Activated CD4-positive, alpha-beta T cell treated with anti-CD3 and anti-CD28 coated beads, Interleukin-2, amount 10 ng/mL, durations not matched to agents 7 days and 5 days (primary cell): ENCODE measurements at regions not wholly inside any gene's neighbourhood (a gene's known extent, or its start where the extent isn't known, plus 50 kb on each side); places are given as distances from the start of the nearest gene placed in this dataset.
"Not testable (repeated sequence)": the region's sequence is repeated elsewhere in the genome, so short reads cannot be mapped to it uniquely, and the experiment has no call there.

ENCODE experiments used
- CTCF ChIA-PET: fragments of 350-600 bp; sonication (Branson Sonifier 250); formaldehyde crosslinking; loops from one replicate; lab custom pipeline; 2021; ENCODE audit warnings: antibody characterized with exemption; lab: Charles Lee
- POLR2A ChIA-PET: fragments of 350-600 bp; sonication (Branson Sonifier 250); formaldehyde crosslinking; loops from one replicate; lab custom pipeline; 2021; ENCODE audit warnings: antibody characterized with exemption; lab: Charles Lee
- DNase-seq: peaks from one replicate; pipeline ENCODE4 v3.0.0-alpha.2; 2020
- H3K27ac Mint-ChIP-seq: one replicate; pipeline ENCODE4 v1.8.0; 2021; ENCODE audit warnings: mild to moderate bottlenecking, moderate library complexity, mixed read lengths
- H3K27me3 Mint-ChIP-seq: one replicate; pipeline ENCODE4 v1.8.0; 2021; ENCODE audit warnings: mixed read lengths
- H3K36me3 Mint-ChIP-seq: one replicate; pipeline ENCODE4 v1.8.0; 2021; ENCODE audit warnings: low read depth, mixed read lengths
- H3K4me1 Mint-ChIP-seq: one replicate; pipeline ENCODE4 v1.8.0; 2021; ENCODE audit warnings: mixed read lengths
- H3K4me3 Mint-ChIP-seq: one replicate; pipeline ENCODE4 v1.8.0; 2021; ENCODE audit warnings: mild to moderate bottlenecking, moderate library complexity, mixed read lengths
- H3K9me3 Mint-ChIP-seq: one replicate; pipeline ENCODE4 v1.8.0; 2021; ENCODE audit warnings: mixed read lengths

DNA sequence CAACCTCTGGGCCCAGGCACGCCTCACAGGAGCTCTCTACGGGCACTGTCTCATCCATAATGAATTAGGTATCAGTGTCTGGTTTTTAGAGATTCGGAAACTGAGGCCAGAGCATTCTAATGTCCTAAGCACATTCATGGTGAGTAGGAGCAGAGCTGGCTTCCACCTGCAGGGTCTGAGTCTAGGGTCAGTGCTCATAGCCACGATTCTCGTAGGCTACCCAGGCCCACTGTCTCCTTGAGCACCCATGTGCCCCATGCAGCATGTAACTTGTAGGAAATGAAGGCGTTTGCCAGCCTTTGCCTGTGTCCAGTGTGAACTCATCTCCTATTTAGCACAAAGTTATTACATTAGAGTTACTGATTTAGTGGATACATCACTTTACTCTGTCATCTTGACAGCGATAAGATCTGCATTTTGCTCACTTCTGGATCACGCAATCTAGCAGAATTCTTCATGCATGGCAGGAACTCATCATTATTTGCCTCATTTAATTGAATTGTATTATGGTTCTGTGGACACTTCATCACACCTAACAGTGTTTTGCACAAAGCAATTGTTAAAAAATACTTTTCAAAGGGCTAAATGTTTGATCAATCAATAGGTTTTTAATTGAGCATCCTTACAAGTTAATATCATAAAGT is 205.3 kb upstream of the SULF2 start:
- H3K4me1 Mint-ChIP-seq, result no peaks in the 10 kb centered on the region
- H3K27ac Mint-ChIP-seq, result no peak overlapping the region
- ChIA-PET CTCF (no interaction called here), POLR2A (no interaction called here)
- no peak overlapping the region for H3K4me3 Mint-ChIP-seq
- H3K36me3 Mint-ChIP-seq, result no peaks in the 10 kb centered on the region
- DNase-seq, result no peak
- peaks cover 5% of the 10 kb centered on the region for H3K27me3 Mint-ChIP-seq
- no peaks in the 10 kb centered on the region for H3K9me3 Mint-ChIP-seq

DNA sequence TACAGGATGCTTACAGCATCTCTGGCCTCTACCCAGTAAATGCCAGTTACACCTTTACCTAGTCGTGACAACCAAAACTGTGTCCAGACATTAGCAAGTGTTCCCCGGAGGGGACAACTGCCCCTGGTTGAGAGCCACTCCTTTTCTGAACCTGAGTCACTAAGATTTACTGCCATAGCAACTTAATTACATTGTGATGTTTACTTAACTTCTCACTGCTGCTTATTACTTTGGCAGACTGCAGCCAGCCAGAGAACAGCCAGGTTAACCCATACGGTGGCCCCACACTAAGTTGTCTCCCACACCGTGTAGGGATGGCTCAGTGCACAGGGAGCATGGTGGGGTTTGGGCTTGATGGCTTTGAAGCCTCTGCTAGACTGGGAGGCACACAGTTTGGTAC is 204.7 kb upstream of the SULF2 start:
- H3K4me3 Mint-ChIP-seq, result no peak overlapping the region
- no peak overlapping the region for H3K27ac Mint-ChIP-seq
- ChIA-PET POLR2A (no interaction called here), CTCF (no interaction called here)
- no peak for DNase-seq
- no peaks in the 10 kb centered on the region for H3K9me3 Mint-ChIP-seq
- peaks cover 3% of the 10 kb centered on the region for H3K27me3 Mint-ChIP-seq
- no peaks in the 10 kb centered on the region for H3K4me1 Mint-ChIP-seq
- no peaks in the 10 kb centered on the region for H3K36me3 Mint-ChIP-seq

DNA sequence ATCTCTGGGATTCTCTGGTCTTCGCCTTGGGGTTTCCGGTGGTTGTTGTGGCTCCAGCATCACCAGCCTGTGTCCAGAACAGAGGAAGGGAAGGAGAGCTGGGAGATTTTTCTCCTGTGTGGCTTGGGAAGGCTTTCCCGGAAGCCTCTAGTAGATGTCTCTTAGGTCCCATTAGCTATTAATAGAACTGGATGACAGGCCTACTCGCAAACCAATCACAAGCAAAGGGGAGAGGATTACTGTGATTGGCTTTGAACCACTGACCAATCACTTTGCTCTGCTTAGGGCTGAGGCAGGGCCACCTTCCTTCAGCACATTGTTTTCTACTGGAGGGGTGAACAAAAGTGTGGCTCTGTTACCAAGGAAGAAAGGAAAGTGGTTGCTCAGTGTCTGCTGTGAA is 203.4 kb upstream of the SULF2 start:
- H3K4me1 Mint-ChIP-seq, result no peaks in the 10 kb centered on the region
- DNase-seq, result no peak
- H3K9me3 Mint-ChIP-seq, result no peaks in the 10 kb centered on the region
- H3K27me3 Mint-ChIP-seq, result peaks cover 3% of the 10 kb centered on the region
- H3K27ac Mint-ChIP-seq, result no peak overlapping the region
- ChIA-PET POLR2A (no interaction called here), CTCF (no interaction called here)
- H3K4me3 Mint-ChIP-seq, result no peak overlapping the region
- H3K36me3 Mint-ChIP-seq, result no peaks in the 10 kb centered on the region

DNA sequence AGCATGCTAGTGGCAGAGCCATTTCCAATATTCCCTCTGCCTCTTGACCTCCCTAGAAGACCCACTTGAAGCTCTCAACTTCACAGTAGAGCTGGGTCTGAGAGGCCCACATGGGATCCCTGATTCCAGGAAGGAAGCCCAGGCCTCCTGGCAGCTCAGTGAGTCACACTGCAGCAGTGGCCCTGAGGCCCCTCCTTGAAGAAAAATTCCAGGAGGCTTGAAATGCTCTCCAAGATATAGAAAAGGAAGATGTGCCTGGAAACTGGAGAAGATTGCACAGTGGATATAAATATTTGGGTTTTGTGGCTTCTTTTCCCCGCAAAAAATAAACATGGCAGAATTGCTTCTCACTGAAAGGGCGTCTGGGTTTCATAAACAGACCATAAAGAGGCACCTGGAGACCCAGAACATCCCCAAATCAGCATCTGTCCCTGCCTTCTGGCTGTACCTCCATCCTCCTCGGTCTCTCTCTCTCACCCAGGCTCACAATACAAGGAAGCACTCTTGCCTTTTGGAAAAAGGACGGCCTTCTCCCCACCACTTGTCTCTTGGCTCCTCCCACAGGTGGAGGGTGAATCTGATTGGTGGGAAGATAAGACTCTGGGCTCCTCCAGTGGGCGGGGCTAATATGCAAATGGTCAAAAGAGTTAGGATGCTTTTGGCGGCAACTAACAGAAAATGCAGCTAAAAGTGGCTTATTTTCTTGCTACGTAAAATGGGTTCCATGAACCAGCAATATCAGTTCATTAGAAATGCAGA is 200.0 kb upstream of the SULF2 start:
- H3K9me3 Mint-ChIP-seq, result no peaks in the 10 kb centered on the region
- ChIA-PET CTCF (no interaction called here), POLR2A (no interaction called here)
- H3K4me1 Mint-ChIP-seq, result no peaks in the 10 kb centered on the region
- no peak overlapping the region for H3K4me3 Mint-ChIP-seq
- no peak overlapping the region for H3K27ac Mint-ChIP-seq
- H3K27me3 Mint-ChIP-seq, result peaks cover 3% of the 10 kb centered on the region
- no peak for DNase-seq
- no peaks in the 10 kb centered on the region for H3K36me3 Mint-ChIP-seq

DNA sequence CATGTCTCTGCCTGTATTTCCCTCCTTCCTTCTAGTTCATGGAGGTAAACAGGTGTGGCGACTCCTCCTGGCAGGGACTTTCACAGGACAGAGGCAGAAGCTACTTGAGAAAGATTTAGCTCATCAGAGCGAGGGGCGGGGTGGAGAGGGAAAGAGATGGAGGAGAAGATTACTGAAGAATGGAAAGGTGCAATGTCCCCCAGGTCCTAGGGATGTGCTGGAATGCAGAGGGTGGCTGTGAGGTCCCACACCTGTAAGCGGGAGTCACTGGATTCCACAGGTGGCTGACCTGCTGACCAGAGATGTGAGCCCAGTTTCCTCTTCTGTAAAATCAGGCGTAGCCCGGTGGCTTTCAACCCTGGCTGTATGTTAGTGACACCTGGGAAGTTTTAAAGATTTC is 199.2 kb upstream of the SULF2 start:
- no peak for DNase-seq
- ChIA-PET POLR2A (no interaction called here), CTCF (no interaction called here)
- peaks cover 3% of the 10 kb centered on the region for H3K27me3 Mint-ChIP-seq
- no peak overlapping the region for H3K27ac Mint-ChIP-seq
- no peaks in the 10 kb centered on the region for H3K4me1 Mint-ChIP-seq
- H3K9me3 Mint-ChIP-seq, result no peaks in the 10 kb centered on the region
- H3K36me3 Mint-ChIP-seq, result no peaks in the 10 kb centered on the region
- H3K4me3 Mint-ChIP-seq, result no peak overlapping the region

DNA sequence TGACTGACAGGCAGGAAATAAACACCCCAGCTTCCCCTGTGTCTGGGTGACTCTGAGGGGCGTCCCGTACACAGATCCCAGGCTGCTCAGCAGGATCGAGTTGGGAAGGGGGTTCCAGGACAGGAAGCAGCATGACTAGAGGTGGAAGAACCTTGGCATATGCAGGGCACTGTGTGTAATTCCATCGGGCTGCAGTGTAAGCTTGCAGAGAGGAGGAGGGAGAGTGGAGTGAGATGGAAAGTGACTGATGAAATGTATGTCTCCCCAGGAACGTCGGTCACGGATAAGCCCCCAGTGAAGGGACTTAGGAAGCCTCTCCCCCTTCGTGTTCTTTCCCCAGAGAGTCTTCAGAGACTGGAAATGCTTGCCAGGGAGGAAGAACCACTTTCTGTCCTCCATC is 198.4 kb upstream of the SULF2 start:
- H3K4me1 Mint-ChIP-seq, CTCF ChIA-PET, H3K4me3 Mint-ChIP-seq, H3K27me3 Mint-ChIP-seq, H3K9me3 Mint-ChIP-seq, H3K27ac Mint-ChIP-seq, POLR2A ChIA-PET, H3K36me3 Mint-ChIP-seq, DNase-seq: not testable (repeated sequence)

DNA sequence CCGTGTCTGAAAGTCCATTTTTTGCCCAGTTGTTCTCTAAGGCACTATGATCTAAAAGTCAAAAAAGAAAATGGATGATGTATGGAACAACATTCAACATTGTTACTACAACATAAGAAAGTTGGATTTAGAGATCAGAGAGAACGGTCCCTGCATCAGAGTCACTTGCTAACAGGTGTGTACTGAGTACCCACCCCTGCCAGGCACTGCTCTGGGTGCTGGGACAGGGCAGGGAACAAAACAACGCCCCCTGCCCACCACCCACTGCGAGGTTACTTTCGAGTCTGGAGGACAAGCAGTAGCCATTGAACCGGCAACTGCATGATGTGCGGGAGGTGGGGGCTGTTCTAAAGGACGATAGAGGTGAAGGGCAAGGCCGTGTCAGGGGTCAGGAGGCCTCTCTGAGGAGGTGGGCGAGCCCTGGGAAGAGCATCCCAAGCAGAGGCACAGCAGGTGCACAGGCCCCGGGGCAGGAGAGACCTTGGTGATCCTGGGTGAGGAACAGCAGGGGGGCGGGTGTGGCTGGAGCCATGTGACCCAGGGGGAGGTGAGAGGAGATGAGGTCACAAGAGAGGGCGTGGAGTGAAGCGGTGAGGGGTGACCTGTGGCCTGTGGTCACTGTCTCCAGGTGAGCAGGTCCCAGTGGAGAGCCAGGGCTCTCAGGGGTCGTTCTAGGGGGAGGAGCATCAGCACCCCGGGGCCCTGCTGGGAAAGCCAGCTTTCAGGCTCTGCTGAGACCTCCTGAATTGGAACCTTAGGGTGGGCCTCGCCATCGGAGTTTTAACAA is 197.5 kb upstream of the SULF2 start:
- H3K27ac Mint-ChIP-seq, result no peak overlapping the region
- H3K4me3 Mint-ChIP-seq, result no peak overlapping the region
- H3K36me3 Mint-ChIP-seq, result no peaks in the 10 kb centered on the region
- peaks cover 6% of the 10 kb centered on the region for H3K4me1 Mint-ChIP-seq
- H3K27me3 Mint-ChIP-seq, result peaks cover 7% of the 10 kb centered on the region
- H3K9me3 Mint-ChIP-seq, result no peaks in the 10 kb centered on the region
- ChIA-PET POLR2A (no interaction called here), CTCF (no interaction called here)
- no peak for DNase-seq

DNA sequence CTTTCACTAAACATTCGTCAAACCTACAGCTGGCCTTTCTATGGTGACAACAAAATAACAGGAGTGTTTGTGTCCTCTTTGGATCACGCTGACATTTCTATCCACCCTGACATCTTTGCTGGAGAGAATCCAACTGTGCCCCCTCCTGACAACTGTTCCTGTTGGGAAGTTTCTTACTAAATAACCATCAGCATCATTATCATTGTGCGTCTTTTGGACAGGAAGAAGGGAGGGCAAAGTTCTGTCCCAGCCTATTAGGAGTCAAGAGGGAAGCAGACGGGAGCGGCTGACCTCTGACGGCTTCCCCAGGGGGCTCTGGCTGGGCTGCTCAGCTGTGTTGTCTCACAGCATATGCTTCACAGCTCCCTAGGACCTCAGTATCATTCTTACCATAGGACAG is 195.9 kb upstream of the SULF2 start:
- Mint-ChIP-seq H3K27me3 (peaks cover 11% of the 10 kb centered on the region), H3K27ac (no peak overlapping the region), H3K4me3 (no peak overlapping the region), H3K4me1 (peaks cover 11% of the 10 kb centered on the region), H3K36me3 (no peaks in the 10 kb centered on the region), H3K9me3 (no peaks in the 10 kb centered on the region)
- ChIA-PET CTCF (no interaction called here), POLR2A (no interaction called here)
- no peak for DNase-seq

DNA sequence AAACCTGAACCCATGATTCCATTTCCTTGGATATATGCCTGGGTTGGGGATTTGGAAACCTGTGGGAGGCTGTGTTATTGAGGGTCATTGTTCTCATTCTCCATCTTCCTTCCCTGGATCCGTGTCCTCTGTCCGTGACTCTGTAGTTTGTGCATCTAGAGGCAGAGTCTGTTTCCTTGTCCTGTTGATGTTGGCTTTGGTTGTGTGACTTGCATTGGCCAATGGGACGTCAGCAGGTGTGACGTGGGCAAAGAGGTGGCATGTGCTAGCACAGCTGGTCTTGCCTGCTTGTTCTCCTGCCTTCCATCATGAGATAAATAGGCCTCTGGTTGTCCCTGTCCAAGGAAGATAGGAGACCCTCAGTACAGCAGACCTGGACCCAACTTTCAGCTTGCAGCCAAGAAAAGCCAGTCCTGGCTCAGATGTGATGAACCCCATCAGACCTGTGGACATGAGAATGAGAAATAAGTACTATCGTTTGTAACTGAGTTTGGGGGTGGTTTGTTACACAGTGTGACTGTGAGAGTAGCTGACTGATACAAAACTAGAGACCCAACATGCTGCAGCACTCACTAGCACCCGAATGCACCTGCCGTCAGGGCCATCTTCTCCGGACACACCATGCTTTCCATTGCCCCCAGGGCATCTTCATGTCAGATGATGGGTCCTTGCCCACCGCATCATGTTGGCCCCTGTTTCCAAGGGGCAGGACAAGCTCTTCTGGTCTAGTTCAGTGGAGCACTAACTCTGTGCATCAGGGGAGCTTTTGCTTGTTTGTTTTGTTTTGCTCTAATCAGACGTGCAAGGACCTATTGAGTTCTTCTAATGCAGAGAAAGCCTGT is 195.3 kb upstream of the SULF2 start:
- H3K4me3 Mint-ChIP-seq, result no peak overlapping the region
- H3K27me3 Mint-ChIP-seq, result peaks cover 11% of the 10 kb centered on the region
- no peak for DNase-seq
- ChIA-PET POLR2A (no interaction called here), CTCF (no interaction called here)
- no peak overlapping the region for H3K27ac Mint-ChIP-seq
- H3K36me3 Mint-ChIP-seq, result no peaks in the 10 kb centered on the region
- H3K9me3 Mint-ChIP-seq, result no peaks in the 10 kb centered on the region
- peaks cover 11% of the 10 kb centered on the region for H3K4me1 Mint-ChIP-seq

DNA sequence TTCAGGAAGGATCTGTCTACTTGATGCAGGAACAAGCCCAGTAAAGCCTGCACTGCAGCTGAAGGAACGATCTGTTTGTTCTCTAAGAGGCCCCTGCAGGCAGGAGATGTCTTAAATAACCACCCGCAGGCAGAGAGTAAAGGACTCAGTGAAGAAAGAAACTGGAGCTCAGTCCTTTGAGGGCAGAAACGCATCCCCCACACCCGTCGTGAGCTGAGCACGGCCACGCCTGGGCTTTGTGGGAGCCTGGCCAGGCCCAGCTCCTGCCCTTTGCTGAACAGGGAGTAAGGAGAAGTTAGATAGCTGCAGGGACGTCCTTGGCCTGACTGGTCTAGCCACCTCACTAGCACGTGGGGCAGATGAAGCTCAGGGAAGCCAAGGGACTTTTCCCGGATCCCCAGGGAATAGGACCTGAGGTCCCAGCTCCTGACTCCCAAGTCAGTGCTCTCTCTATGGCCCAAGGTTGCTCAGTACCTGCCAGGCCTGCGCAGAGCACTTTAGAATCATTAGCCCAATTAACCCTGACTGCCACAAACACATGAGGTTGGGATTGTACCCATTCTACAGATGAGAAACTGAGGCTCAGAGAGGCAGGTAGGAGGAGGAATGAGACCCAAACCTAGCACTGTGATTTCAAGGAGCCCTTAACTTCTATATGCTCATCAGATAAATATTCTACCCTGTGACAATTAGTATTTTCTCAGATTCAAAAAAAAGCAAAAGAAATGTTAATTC is 194.2 kb upstream of the SULF2 start:
- peaks cover 11% of the 10 kb centered on the region for H3K4me1 Mint-ChIP-seq
- DNase-seq, H3K4me3 Mint-ChIP-seq, H3K9me3 Mint-ChIP-seq, H3K36me3 Mint-ChIP-seq, POLR2A ChIA-PET, H3K27ac Mint-ChIP-seq: not testable (repeated sequence)
- CTCF ChIA-PET, result interaction anchor here (0.6 kb wide), 1 partner anchor 552 kb away, joined by 3 read pairs; no protein-coding TSS in a partner anchor
- H3K27me3 Mint-ChIP-seq, result peaks cover 12% of the 10 kb centered on the region

DNA sequence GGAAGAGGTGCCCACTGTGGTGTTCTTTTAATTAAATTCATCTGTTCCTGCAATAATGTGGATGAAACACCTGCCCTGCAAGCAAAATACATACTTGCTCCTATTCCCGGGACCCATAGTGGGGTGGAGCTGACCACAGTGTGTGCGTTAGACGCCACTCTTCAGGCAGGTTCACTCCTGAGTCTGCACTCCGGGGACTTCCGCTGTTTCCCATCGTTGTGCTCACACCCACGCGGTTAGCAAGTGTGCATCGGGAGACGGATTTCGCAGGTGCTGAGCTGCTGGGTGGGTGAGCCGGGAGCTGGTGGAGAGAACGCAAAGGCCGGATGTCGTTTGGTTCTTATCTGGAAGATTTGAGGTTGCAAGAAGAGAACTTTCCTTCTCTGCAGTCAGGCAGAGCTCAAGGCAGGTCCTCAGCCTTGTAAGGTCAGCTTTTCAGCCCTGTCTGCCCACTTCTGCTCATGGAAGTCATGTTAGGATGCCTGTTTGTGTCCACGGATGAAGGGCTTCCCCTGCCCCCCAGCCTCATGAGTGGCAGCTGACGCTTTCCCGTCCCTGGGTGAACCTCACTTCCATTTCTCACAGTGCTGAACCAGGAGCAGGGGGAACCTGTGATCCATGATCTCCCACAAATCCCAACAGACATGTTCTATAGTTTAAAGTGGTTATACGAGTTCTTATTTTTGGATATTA is 193.3 kb upstream of the SULF2 start:
- not testable (repeated sequence) for DNase-seq

DNA sequence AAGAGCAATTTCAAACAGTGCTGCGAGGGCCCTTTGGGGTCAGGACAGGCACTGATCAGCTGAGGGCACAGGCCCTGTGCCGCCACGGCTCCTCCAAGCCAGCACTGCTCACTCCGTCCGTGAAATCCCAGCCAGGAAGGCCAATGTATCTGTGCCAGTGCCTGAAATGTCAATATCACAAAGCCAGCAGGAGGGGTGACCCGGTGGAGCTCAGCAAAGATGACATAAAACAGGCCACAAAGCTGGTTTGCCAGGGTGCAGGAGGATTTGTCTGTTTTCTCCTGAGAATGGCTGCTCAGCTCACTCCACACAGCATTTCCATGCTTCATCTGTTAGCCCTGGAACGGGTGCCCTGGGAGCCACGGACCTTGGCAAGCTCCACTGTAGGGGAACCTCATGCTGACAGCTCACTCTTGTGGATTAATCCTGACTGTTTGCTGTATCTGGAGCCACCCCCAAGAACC is 192.5 kb upstream of the SULF2 start:
- Mint-ChIP-seq H3K27me3 (peaks cover 12% of the 10 kb centered on the region), H3K4me1 (peaks cover 11% of the 10 kb centered on the region)
- H3K36me3 Mint-ChIP-seq, CTCF ChIA-PET, H3K27ac Mint-ChIP-seq, DNase-seq, POLR2A ChIA-PET, H3K4me3 Mint-ChIP-seq, H3K9me3 Mint-ChIP-seq: not testable (repeated sequence)

More for the DNA sequence above, 193.3 kb upstream of the SULF2 start:
- POLR2A ChIA-PET, H3K36me3 Mint-ChIP-seq, H3K9me3 Mint-ChIP-seq, H3K4me3 Mint-ChIP-seq, H3K27ac Mint-ChIP-seq, CTCF ChIA-PET: not testable (repeated sequence)
- H3K4me1 Mint-ChIP-seq, result peaks cover 11% of the 10 kb centered on the region
- peaks cover 12% of the 10 kb centered on the region for H3K27me3 Mint-ChIP-seq
